Stimulated activated effector memory CD8-positive, alpha-beta T cell treated with anti-CD3 and anti-CD28 coated beads, Interleukin-12 subunit alpha, Interleukin-12 subunit beta, amount 100 ng/mL, for 72 hours (primary cell): ENCODE measurements at regions not wholly inside any gene's neighbourhood (a gene's known extent, or its start where the extent isn't known, plus 50 kb on each side); places are given as distances from the start of the nearest gene placed in this dataset.

Experiments
- ATAC-seq: fragments of 150-1000 bp; cut with Tn5 transposase; 2 replicates; pipeline ENCODE4 v1.10.0; 2021
- DNase-seq, 2 donors: peaks; one replicate each; pipeline ENCODE4 v3.0.0; 2021 to 2022; ENCODE audit warnings: low spot score in 2 of 2
- H3K27ac Mint-ChIP-seq: one replicate; pipeline ENCODE4 v1.8.0; 2022; ENCODE audit warnings: mild to moderate bottlenecking, mixed read lengths
- H3K36me3 Mint-ChIP-seq: one replicate; pipeline ENCODE4 v1.8.0; 2022; ENCODE audit warnings: mild to moderate bottlenecking, mixed read lengths
- H3K4me1 Mint-ChIP-seq: one replicate; pipeline ENCODE4 v1.8.0; 2022; ENCODE audit warnings: mixed read lengths
- H3K4me3 Mint-ChIP-seq: one replicate; pipeline ENCODE4 v1.8.0; 2022; ENCODE audit warnings: mild to moderate bottlenecking, mixed read lengths
- H3K9me3 Mint-ChIP-seq: one replicate; pipeline ENCODE4 v1.8.0; 2022; ENCODE audit warnings: mixed read lengths

- H3K36me3 Mint-ChIP-seq, result no peaks in the 10 kb centered on the region
- H3K9me3 Mint-ChIP-seq, result peaks cover 6% of the 10 kb centered on the region
- no peak overlapping the region for H3K27ac Mint-ChIP-seq
- no peaks in the 10 kb centered on the region for H3K4me1 Mint-ChIP-seq
- no peak overlapping the region for H3K4me3 Mint-ChIP-seq
- DNase-seq (no peak), ATAC-seq (no peak)
These were observed 160.6 kb upstream of the COL21A1 start for GRCh38 chr6:56407883-56408410.

- ATAC-seq (no peak), DNase-seq (no peak)
- Mint-ChIP-seq H3K27ac (no peak overlapping the region), H3K36me3 (no peaks in the 10 kb centered on the region), H3K4me3 (no peak overlapping the region), H3K9me3 (peaks cover 11% of the 10 kb centered on the region), H3K4me1 (no peaks in the 10 kb centered on the region)
These were observed 159.2 kb upstream of the COL21A1 start for GRCh38 chr6:56406276-56407269.

GRCh38 chr6:56404599-56404998 lies 157.2 kb upstream of the COL21A1 start:
- H3K4me3 Mint-ChIP-seq, result no peak overlapping the region
- ATAC-seq, result no peak
- no peak for DNase-seq
- no peaks in the 10 kb centered on the region for H3K4me1 Mint-ChIP-seq
- peaks cover 6% of the 10 kb centered on the region for H3K9me3 Mint-ChIP-seq
- no peaks in the 10 kb centered on the region for H3K36me3 Mint-ChIP-seq
- H3K27ac Mint-ChIP-seq, result no peak overlapping the region

GRCh38 chr6:56403745-56404144 lies 156.4 kb upstream of the COL21A1 start:
- Mint-ChIP-seq H3K4me1 (no peaks in the 10 kb centered on the region), H3K36me3 (no peaks in the 10 kb centered on the region), H3K27ac (no peak overlapping the region), H3K4me3 (no peak overlapping the region), H3K9me3 (peaks cover 6% of the 10 kb centered on the region)
- DNase-seq (no peak), ATAC-seq (no peak)

- DNase-seq, result no peak
- no peak for ATAC-seq
- Mint-ChIP-seq H3K36me3 (no peaks in the 10 kb centered on the region), H3K9me3 (peaks cover 6% of the 10 kb centered on the region), H3K27ac (no peak overlapping the region), H3K4me1 (no peaks in the 10 kb centered on the region), H3K4me3 (no peak overlapping the region)
These were observed 154.2 kb upstream of the COL21A1 start for GRCh38 chr6:56401477-56402070.

GRCh38 chr6:56400273-56400672 lies 152.9 kb upstream of the COL21A1 start:
- no peak for ATAC-seq
- Mint-ChIP-seq H3K9me3 (peaks cover 6% of the 10 kb centered on the region), H3K4me1 (no peaks in the 10 kb centered on the region), H3K36me3 (no peaks in the 10 kb centered on the region), H3K4me3 (no peak overlapping the region), H3K27ac (no peak overlapping the region)
- DNase-seq, result no peak

GRCh38 chr6:56399672-56400263 lies 152.4 kb upstream of the COL21A1 start:
- H3K36me3 Mint-ChIP-seq, result no peaks in the 10 kb centered on the region
- H3K9me3 Mint-ChIP-seq, result peaks cover 6% of the 10 kb centered on the region
- no peak overlapping the region for H3K27ac Mint-ChIP-seq
- H3K4me3 Mint-ChIP-seq, result no peak overlapping the region
- no peaks in the 10 kb centered on the region for H3K4me1 Mint-ChIP-seq
- no peak for ATAC-seq
- DNase-seq, result no peak

GRCh38 chr6:56399250-56399671 lies 151.9 kb upstream of the COL21A1 start:
- ATAC-seq, result no peak
- peaks cover 6% of the 10 kb centered on the region for H3K9me3 Mint-ChIP-seq
- H3K36me3 Mint-ChIP-seq, result no peaks in the 10 kb centered on the region
- no peak overlapping the region for H3K27ac Mint-ChIP-seq
- H3K4me3 Mint-ChIP-seq, result no peak overlapping the region
- no peak for DNase-seq
- H3K4me1 Mint-ChIP-seq, result no peaks in the 10 kb centered on the region

- Mint-ChIP-seq H3K27ac (no peak overlapping the region), H3K36me3 (no peaks in the 10 kb centered on the region), H3K4me1 (no peaks in the 10 kb centered on the region), H3K9me3 (no peaks in the 10 kb centered on the region), H3K4me3 (no peak overlapping the region)
- DNase-seq (no peak), ATAC-seq (no peak)
These were observed 149.1 kb upstream of the COL21A1 start for GRCh38 chr6:56396435-56396834.

GRCh38 chr6:56393615-56394612 lies 146.5 kb upstream of the COL21A1 start:
- peak; percentile 34 for ATAC-seq
- H3K4me3 Mint-ChIP-seq, result no peak overlapping the region
- DNase-seq, result no peak
- H3K9me3 Mint-ChIP-seq, result no peaks in the 10 kb centered on the region
- H3K4me1 Mint-ChIP-seq, result no peaks in the 10 kb centered on the region
- H3K27ac Mint-ChIP-seq, result no peak overlapping the region
- no peaks in the 10 kb centered on the region for H3K36me3 Mint-ChIP-seq

GRCh38 chr6:56388415-56388755 lies 141.0 kb upstream of the COL21A1 start:
- H3K9me3 Mint-ChIP-seq, result no peaks in the 10 kb centered on the region
- DNase-seq (no peak), ATAC-seq (no peak)
- H3K4me1 Mint-ChIP-seq, result no peaks in the 10 kb centered on the region
- H3K27ac Mint-ChIP-seq, result no peak overlapping the region
- no peaks in the 10 kb centered on the region for H3K36me3 Mint-ChIP-seq
- H3K4me3 Mint-ChIP-seq, result no peak overlapping the region

GRCh38 chr6:56387621-56388414 lies 140.4 kb upstream of the COL21A1 start:
- ATAC-seq (peak; percentile 44), DNase-seq (no peak)
- Mint-ChIP-seq H3K4me1 (no peaks in the 10 kb centered on the region), H3K36me3 (no peaks in the 10 kb centered on the region), H3K9me3 (no peaks in the 10 kb centered on the region), H3K4me3 (no peak overlapping the region), H3K27ac (no peak overlapping the region)

- H3K27ac Mint-ChIP-seq, result no peak overlapping the region
- no peaks in the 10 kb centered on the region for H3K36me3 Mint-ChIP-seq
- H3K4me1 Mint-ChIP-seq, result no peaks in the 10 kb centered on the region
- ATAC-seq, result no peak
- H3K4me3 Mint-ChIP-seq, result no peak overlapping the region
- no peak for DNase-seq
- H3K9me3 Mint-ChIP-seq, result no peaks in the 10 kb centered on the region
These were observed 139.3 kb upstream of the COL21A1 start for GRCh38 chr6:56386717-56387116.

GRCh38 chr6:56385981-56386593 lies 138.7 kb upstream of the COL21A1 start:
- Mint-ChIP-seq H3K27ac (no peak overlapping the region), H3K36me3 (no peaks in the 10 kb centered on the region), H3K4me3 (no peak overlapping the region), H3K4me1 (no peaks in the 10 kb centered on the region), H3K9me3 (no peaks in the 10 kb centered on the region)
- DNase-seq (no peak), ATAC-seq (no peak)
